ENCODE measurements at regions not wholly inside any gene's neighbourhood (a gene's known extent, or its start where the extent isn't known, plus 50 kb on each side); places are given as distances from the start of the nearest gene placed in this dataset.

DNA sequence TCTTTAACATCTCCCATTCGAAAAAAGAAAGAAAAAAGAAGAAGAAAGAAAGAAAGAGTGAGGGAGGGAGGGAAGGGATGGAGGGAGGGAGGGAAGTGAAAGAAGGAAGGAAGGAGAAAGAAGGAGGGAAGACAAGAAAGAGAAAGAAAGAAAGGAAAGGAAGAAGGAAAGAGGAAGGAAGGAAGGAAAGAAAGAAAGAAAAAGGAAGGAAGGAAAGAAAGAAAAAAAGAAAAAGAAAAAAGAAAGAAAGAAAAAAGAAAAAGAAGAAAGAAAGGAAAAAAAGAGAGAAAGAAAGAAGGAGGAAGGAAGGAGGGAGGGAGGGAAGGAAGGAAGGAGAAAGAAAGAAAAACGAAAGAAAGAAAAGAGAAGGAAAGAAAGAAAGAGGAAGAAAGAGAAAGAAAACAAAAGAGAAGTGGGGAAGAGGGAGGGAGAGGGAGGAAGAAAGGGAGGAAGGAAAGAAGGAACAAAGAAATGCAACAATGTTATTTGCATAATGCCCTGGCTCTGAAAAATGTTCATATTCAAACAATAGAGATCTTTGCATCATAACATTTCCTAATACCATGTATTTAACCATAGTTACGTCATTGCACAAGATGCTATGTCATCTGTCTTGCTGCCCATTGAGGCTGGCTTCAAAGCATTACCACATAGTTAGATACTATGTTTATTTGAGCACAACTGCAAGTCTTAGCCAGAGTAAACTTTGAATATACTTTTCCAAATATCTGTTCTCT is 550.6 kb downstream of the DSC3 start:
- no peaks in the 10 kb centered on the region for H3K9me3 ChIP-seq (ENCODE audit: low read depth)
- TF ChIP-seq EZH2 (IDR thresholded peaks at IDR 0.05; ENCODE audit: borderline replicate concordance) (no peak), EZH2phosphoT487 (IDR thresholded peaks at IDR 0.05; ENCODE audit: low read depth, severe bottlenecking, unreplicated experiment) (no peak)
- TF ChIP-seq, protein P1, sequence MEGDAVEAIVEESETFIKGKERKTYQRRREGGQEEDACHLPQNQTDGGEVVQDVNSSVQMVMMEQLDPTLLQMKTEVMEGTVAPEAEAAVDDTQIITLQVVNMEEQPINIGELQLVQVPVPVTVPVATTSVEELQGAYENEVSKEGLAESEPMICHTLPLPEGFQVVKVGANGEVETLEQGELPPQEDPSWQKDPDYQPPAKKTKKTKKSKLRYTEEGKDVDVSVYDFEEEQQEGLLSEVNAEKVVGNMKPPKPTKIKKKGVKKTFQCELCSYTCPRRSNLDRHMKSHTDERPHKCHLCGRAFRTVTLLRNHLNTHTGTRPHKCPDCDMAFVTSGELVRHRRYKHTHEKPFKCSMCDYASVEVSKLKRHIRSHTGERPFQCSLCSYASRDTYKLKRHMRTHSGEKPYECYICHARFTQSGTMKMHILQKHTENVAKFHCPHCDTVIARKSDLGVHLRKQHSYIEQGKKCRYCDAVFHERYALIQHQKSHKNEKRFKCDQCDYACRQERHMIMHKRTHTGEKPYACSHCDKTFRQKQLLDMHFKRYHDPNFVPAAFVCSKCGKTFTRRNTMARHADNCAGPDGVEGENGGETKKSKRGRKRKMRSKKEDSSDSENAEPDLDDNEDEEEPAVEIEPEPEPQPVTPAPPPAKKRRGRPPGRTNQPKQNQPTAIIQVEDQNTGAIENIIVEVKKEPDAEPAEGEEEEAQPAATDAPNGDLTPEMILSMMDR (IDR thresholded peaks at IDR 0.05; ENCODE audit: poor library complexity): no peak
- no peaks in the 10 kb centered on the region for H3K36me3 ChIP-seq (replicated peaks; ENCODE audit: insufficient read depth, low read depth)
- no peaks in the 10 kb centered on the region for H3K27me3 ChIP-seq
- no peaks in the 10 kb centered on the region for H3K4me1 ChIP-seq (ENCODE audit: insufficient read depth)
- 93% methylated on average over 3 of the region's 3 CpGs for WGBS (ENCODE audit: low lambda C conversion rate, missing lambda C conversion rate)
- no peak overlapping the region for H3K4me2 ChIP-seq
- DNase-seq (ENCODE audit: low spot score): no peak
- no peak overlapping the region for H3K4me3 ChIP-seq
- no peak overlapping the region for H2AFZ ChIP-seq
- no peak overlapping the region for H3K27ac ChIP-seq
- no peaks in the 10 kb centered on the region for H4K20me1 ChIP-seq (ENCODE audit: insufficient read depth, poor library complexity, severe bottlenecking)
- H3K79me2 ChIP-seq: no peaks in the 10 kb centered on the region
- H3K9me2 ChIP-seq (replicated peaks; ENCODE audit: insufficient read depth): no peaks in the 10 kb centered on the region

- Histone ChIP-seq H2AFZ (no peak overlapping the region), H3K9me3 (ENCODE audit: low read depth) (no peaks in the 10 kb centered on the region)
- WGBS (ENCODE audit: low lambda C conversion rate, missing lambda C conversion rate): 85% methylated on average over 2 of the region's 2 CpGs
Measured at GRCh38 chr18:30489890-30490643, 552.5 kb downstream of the DSC3 start.

DNA sequence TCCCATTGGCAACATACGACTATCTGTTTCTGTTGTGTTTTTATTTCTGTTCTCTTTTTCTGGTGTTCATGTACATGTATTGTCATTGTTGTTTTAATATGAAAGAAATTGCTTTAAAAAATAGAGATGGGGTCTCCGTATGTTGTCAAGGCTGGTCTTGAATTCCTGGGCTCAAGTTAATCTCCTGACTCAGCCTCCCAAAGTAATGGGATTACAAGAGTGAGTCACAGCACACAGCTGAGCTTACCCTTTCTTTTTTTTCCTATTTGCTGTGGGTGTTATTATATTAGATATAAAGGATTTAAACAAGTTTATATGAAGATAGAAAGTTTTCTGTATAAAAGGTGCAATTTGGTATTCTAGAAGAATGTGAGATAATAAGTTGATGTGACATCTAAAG is 554.6 kb downstream of the DSC3 start:
- no peak overlapping the region for H3K27ac ChIP-seq
- H3K36me3 ChIP-seq (replicated peaks; ENCODE audit: insufficient read depth, low read depth): no peaks in the 10 kb centered on the region
- WGBS (ENCODE audit: low lambda C conversion rate, missing lambda C conversion rate): 71% methylated on average over 2 of the region's 2 CpGs
- H3K9me2 ChIP-seq (replicated peaks; ENCODE audit: insufficient read depth): no peaks in the 10 kb centered on the region
- no peak overlapping the region for H2AFZ ChIP-seq
- no peaks in the 10 kb centered on the region for H4K20me1 ChIP-seq (ENCODE audit: insufficient read depth, poor library complexity, severe bottlenecking)
- no peak for DNase-seq (ENCODE audit: low spot score)
- no peaks in the 10 kb centered on the region for H3K27me3 ChIP-seq
- no peaks in the 10 kb centered on the region for H3K4me1 ChIP-seq (ENCODE audit: insufficient read depth)
- no peaks in the 10 kb centered on the region for H3K9me3 ChIP-seq (ENCODE audit: low read depth)
- no peak overlapping the region for H3K4me2 ChIP-seq
- TF ChIP-seq EZH2 (IDR thresholded peaks at IDR 0.05; ENCODE audit: borderline replicate concordance): no peak
- TF ChIP-seq EZH2phosphoT487 (IDR thresholded peaks at IDR 0.05; ENCODE audit: low read depth, severe bottlenecking, unreplicated experiment): no peak
- TF ChIP-seq, protein P1 (IDR thresholded peaks at IDR 0.05; ENCODE audit: poor library complexity): no peak
- H3K4me3 ChIP-seq: no peak overlapping the region
- H3K79me2 ChIP-seq: no peaks in the 10 kb centered on the region

More at GRCh38 chr18:30489890-30490643, 552.5 kb downstream of the DSC3 start:
- DNase-seq (ENCODE audit: low spot score): no peak
- no peaks in the 10 kb centered on the region for H3K79me2 ChIP-seq
- no peaks in the 10 kb centered on the region for H4K20me1 ChIP-seq (ENCODE audit: insufficient read depth, poor library complexity, severe bottlenecking)
- no peak for TF ChIP-seq EZH2phosphoT487 (IDR thresholded peaks at IDR 0.05; ENCODE audit: low read depth, severe bottlenecking, unreplicated experiment)
- TF ChIP-seq, protein P1 (IDR thresholded peaks at IDR 0.05; ENCODE audit: poor library complexity): no peak
- no peak for TF ChIP-seq EZH2 (IDR thresholded peaks at IDR 0.05; ENCODE audit: borderline replicate concordance)
- H3K4me1 ChIP-seq (ENCODE audit: insufficient read depth): no peaks in the 10 kb centered on the region
- H3K4me3 ChIP-seq: no peak overlapping the region
- no peaks in the 10 kb centered on the region for H3K9me2 ChIP-seq (replicated peaks; ENCODE audit: insufficient read depth)
- H3K27me3 ChIP-seq: no peaks in the 10 kb centered on the region
- no peak overlapping the region for H3K4me2 ChIP-seq
- no peaks in the 10 kb centered on the region for H3K36me3 ChIP-seq (replicated peaks; ENCODE audit: insufficient read depth, low read depth)
- no peak overlapping the region for H3K27ac ChIP-seq

Data from hepatocyte (in vitro differentiated cells).